NCI-H128 (cell line): ENCODE measurements at regions not wholly inside any gene's neighbourhood (a gene's known extent, or its start where the extent isn't known, plus 50 kb on each side); places are given as distances from the start of the nearest gene placed in this dataset.

Source experiments
- DNase-seq: peaks from one replicate; lab custom pipeline; 2025; ENCODE audit not compliant: unreplicated experiment; lab: John Stamatoyannopoulos, UW

GRCh38 chr1:53378061-53378460 lies 50.2 kb upstream of the LRP8 start:
- no peak for DNase-seq

GRCh38 chr1:53378932-53379661 lies 51.2 kb upstream of the LRP8 start:
- DNase-seq, result no peak

- DNase-seq, result no peak
These were observed 51.8 kb upstream of the LRP8 start for GRCh38 chr1:53379662-53380002.

DNA sequence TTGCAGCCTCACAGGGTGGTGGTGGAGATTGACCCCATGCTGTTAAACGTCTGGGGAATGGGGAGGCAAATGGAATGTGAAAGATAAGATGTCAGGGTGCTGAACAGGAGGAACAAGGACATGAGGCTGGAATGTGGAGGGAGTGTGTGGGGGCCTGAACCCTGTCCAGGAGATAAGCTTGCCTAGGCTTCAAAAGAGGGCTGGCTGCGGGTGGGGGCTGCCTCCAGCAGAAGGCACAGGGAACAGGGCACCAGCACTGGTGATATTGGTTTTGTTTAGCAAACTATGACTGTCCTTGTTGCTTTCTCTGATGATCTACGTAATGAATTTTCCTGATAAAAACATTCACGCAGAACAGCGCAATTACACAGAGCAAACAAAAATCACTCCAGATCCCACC lies 52.4 kb upstream of the LRP8 start:
- DNase-seq, result no peak

DNA sequence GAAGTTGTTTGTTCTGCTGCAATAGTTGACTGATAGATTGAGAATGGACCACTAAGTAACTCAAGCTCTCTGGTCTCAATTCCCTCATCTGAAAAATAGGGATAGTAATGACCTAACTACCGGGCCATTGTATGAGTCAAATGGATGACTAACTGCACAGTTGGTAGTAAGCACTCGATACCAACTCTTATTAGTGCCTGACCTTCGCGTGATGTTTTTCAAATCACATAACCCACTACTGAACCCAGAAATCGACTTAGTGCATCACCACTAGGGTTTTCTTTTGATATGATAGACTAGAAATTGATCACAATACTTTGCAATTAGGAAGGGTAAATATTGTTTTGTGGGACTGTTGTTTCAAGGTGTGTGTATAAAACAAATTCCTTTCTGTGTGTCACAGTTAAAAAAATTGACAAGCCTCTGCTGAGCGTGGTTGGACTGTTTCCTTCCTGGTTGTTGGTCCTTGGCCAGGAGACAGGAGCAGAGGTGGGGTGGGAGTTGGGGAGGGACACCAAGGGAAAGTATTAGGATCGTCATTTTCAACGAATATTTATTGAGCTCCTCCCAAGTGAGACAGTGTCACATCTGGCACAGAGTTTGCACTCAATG lies 54.0 kb upstream of the LRP8 start:
- no peak for DNase-seq

DNA sequence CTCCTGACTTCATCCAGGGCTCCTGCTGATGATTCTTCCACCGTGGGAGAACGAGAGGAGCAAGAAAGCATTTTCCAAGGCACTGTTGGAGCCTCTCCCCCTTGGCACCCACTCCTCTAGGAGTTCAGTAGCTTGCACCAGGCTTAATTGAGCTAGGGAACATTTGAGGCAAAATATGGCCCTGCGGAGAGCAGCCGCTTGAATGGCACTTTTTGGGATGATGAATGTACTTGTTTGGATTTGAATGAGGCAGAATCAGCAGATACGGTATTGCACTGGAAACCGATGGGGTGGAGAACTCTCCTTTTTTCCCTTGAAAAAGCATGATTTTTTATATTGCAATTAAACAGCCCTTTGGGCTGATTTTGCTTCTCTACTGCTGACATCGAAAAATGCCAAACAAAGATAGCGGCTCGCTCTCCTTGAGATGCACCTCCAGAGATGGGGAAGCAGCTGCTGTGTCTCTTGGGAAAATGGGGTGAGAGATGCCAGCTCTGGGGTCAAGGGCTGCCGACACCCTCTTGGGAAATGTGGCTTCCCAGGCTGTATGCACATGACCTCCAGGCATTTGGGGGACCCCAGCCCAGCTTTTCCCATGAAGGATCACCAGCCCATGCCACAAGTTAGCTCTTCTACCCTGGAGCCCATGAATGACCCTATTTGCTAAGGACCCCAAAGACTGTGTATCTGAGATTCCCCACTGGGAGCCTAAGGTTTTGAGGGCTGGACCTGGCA lies 55.4 kb upstream of the LRP8 start:
- DNase-seq, result no peak

DNA sequence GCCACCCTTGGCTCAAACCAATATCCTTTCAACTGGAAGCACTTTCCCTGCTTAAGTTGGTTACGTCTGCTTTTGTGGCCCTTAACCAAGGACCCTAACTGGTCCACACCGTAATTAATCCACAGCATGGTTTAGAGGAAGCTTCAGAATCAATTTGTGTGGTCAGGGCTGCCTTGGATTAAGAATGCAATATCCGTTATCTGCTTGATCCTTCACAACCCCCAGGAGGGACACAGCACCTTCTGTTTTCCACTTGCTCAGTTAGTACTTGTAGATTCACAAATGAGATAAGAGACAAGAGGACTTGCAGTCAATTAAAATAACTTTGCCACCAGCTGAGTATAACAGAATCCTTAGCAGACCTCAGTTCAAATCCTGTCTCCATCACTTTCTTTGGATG lies 56.9 kb upstream of the LRP8 start:
- DNase-seq, result no peak

DNA sequence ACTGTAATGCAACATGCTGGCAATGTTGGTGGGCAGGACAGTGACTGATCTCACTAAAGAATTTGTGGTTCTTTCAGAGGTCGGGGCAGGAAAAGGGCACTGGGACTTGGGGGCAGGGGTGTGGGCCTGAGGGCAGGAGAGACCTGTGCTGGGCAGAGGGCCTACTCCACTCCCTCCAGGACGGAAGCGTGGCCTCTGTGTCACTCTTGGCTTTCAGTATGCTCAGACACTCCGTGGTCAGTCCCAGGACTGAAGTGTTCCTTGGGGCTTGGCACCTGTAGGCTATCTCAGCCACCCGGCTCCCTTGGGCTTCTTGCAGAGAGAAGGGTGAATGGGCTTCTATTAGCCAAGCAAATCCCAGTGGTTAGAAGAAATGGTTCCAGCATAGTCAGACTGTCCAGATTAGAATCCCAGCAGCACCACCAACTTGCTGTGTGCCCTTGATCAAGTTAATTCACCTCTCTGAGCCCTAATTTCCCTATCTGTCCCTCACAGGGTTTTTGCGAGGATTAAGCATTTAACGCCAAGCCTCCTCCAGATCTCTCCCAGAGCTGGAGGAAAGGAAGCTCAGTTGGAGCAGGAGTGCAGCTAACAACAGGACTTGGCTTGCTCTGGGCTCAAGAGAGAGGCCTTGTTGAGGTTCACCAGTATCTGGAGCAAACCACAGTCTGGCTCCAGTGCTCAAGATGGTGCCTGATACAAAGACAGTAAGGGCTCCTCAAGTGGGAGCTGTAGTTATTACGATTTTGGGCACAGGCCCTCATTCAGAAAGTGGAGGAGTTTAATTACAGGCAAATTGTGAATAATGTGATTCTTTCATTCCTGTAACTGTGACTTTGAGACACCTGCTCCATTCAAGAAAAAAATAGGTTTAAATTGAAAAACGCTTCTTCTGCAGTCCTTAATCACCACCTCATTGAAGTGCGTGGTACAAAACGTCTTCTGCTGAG lies 57.7 kb upstream of the LRP8 start:
- no peak for DNase-seq

DNA sequence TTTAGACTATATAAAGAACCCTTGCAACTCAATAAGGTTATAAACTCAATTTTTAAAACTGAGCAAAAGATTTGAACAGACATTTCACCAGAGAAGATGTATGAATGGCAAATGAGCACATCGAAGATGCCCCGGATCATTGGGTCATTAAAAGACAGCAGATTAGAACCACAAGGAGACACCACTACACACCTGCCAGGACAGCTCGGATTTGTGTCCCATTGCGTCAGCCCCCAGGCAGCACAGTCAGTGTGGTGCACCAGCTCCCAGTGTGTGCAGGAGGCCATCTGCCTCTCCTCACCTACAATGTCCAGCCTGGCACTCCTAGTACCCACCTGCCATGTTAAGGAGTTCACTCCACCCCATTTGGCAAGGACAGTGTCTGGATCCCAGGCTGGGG lies 61.1 kb upstream of the LRP8 start:
- no peak for DNase-seq

GRCh38 chr1:53390261-53390660 lies 62.4 kb upstream of the LRP8 start:
- no peak for DNase-seq

GRCh38 chr1:53390736-53391135 lies 62.9 kb upstream of the LRP8 start:
- no peak for DNase-seq

- DNase-seq, result no peak
These were observed 63.4 kb upstream of the LRP8 start for GRCh38 chr1:53391296-53391695.

DNA sequence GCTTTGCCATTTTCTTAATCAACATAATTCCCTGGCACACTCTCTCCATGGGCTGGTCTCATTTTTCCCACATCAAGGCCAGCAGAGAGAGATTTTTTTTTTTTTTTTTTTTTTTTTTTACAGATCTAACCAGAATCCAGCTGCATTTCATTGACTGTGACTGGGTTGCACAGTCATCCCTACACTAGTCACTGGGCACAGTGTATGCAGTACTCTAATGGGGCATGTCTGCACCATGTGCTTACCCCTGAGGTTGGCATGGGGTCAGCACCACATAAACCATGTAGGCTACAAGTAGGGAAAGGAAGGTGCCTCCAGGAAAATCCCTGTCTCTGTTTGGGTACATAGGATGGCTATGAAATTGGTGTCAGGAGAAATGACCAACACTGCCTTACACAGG lies 64.1 kb upstream of the LRP8 start:
- no peak for DNase-seq

- no peak for DNase-seq
These were observed 64.6 kb upstream of the LRP8 start for GRCh38 chr1:53392460-53392859.

DNA sequence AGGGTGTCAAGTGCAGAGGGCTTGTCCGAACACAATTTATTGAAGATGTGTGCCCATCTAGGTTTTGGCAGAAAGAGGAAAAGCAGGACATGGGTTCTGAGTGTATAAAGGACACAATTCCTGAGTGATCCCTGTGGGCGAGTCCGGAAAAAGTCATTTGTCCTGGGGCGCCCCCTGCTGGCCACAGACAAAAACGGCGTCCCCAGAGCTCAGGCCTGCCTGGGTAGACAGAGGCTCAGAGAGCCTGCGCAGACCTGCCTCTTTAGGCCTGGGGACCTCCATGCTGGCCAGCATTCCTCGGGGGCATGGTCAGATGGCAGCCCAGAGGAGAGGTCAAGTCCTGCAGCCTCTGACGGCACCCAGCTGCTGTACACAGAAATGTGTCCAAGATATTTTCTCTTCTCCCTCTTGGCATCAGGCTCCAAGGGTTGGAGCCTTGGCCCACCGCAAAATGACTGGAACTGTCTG lies 65.5 kb upstream of the LRP8 start:
- peak; percentile 72 for DNase-seq

DNA sequence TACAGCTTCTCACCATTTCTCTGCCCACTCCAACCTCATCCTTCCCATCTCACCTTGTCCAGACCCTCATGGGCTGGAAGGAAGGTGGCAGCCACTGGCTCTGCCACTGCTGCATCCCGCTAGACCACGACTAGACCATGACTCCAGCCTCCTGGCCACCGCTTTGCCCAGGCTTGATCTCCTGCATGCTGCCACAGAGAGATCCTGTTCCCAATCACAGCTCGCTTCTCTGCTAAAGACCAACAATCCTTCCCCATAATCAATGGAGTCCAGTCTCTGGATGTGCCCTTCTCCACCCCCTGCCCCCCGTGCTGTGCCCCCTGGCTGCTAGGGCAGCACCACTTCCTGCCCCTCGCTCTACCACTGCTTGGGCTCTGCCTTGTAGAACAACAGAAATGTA lies 64.9 kb upstream of the DMRTB1 start:
- DNase-seq, result no peak

GRCh38 chr1:53395671-53396215 lies 63.5 kb upstream of the DMRTB1 start:
- DNase-seq, result no peak

DNA sequence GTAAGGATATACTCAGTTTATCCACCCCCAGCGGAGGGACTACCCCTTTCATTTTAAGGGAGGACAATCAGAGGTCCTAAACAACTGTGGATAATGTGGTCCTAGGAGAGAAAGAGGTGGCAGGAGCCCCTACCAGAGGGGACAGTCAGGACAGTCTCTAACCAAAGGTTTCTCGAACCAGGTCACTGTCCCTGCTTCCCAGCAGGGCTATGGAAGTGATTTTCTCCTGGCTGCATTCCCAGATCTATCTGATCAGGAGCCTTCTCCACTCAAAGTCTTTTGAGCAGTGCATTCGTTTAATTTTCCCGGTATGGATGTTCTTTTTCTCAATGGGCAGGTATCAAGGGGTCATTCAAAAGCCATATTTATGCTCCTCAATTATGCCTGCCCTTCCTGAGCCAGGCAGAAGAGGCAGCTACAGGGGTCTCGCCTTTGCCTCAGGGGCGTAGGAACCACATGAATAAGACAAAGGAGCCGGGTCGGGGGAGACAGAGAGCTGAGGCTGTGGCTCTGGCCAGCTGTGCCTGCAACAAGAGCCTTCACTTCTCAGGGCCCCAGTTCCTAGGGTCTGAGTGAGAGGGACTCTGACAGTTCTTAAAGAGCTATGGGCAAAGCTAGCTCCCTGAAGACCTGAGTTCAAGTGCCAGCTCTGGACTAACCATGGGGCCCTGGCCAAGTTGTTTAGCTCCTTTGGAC lies 62.5 kb upstream of the DMRTB1 start:
- DNase-seq, result no peak

- no peak for DNase-seq
These were observed 61.1 kb upstream of the DMRTB1 start for GRCh38 chr1:53398091-53398490.
